Gastrocnemius medialis (tissue), 4 donors: ENCODE measurements at regions not wholly inside any gene's neighbourhood (a gene's known extent, or its start where the extent isn't known, plus 50 kb on each side); places are given as distances from the start of the nearest gene placed in this dataset.

Experiments
- ATAC-seq, 2 donors: fragments of 150-250 bp; one replicate each; pipeline ENCODE4 v1.9.1; 2016
- DNase-seq, 2 donors: peaks; one replicate each; pipeline ENCODE4 v3.0.0-alpha.2; 2019
- H3K27ac ChIP-seq, 4 donors: fragments of 200-600 bp; sonication (generic); 1 replicate in 1 of 4; 2 replicates in 3 of 4; pipeline ENCODE4 v1.5.1; 2016 to 2018; ENCODE audit warnings: mild to moderate bottlenecking in 2 of 4, moderate library complexity in 1 of 4
- H3K27me3 ChIP-seq, 3 donors: fragments of 200-600 bp; sonication (generic) in 2 of 3; 1 replicate in 1 of 3; 2 replicates in 2 of 3; pipeline versions ENCODE4 v1.5.1 to v1.6.0; 2016 to 2019; ENCODE audit warnings: mild to moderate bottlenecking in 1 of 3, moderate library complexity in 1 of 3
- H3K36me3 ChIP-seq, 2 donors: fragments of 200-600 bp; sonication (generic) in 1 of 2; one replicate each; pipeline ENCODE4 v1.5.1; 2017 to 2018
- H3K4me1 ChIP-seq, 2 donors: fragments of 200-600 bp; sonication (generic) in 1 of 2; one replicate each; pipeline ENCODE4 v1.5.1; 2016 to 2017; ENCODE audit warnings: mild to moderate bottlenecking in 2 of 2
- H3K4me3 ChIP-seq, 4 donors: fragments of 200-600 bp; sonication (generic) in 3 of 4; 1 replicate in 1 of 4; 2 replicates in 3 of 4; pipeline ENCODE4 v1.5.1; 2016 to 2019; ENCODE audit warnings: mild to moderate bottlenecking in 2 of 4
- H3K9me3 ChIP-seq, 3 donors: fragments of 200-600 bp; sonication (generic) in 2 of 3; 1 replicate in 1 of 3; 2 replicates in 2 of 3; pipeline ENCODE4 v1.5.1; 2016 to 2019
- CTCF ChIP-seq, 5 experiments: fragments of 450-650 bp in 3 of 5; fragments of 200-600 bp in 2 of 5; sonication (generic) in 2 of 5; IDR thresholded peaks in 4 of 5; conservative IDR thresholded peaks in 1 of 5; 1 replicate in 4 of 5; 2 replicates in 1 of 5; pipeline ENCODE4 v1.5.1; 2016 to 2019; ENCODE audit warnings: antibody characterized with exemption in 5 of 5, mild to moderate bottlenecking in 3 of 5, moderate library complexity in 3 of 5
- POLR2A ChIP-seq, 2 donors: fragments of 450-650 bp; IDR thresholded peaks; one replicate each; pipeline ENCODE4 v1.6.1; 2017; ENCODE audit warnings: antibody characterized with exemption in 2 of 2, mild to moderate bottlenecking in 2 of 2, moderate library complexity in 2 of 2
- in situ Hi-C, 4 donors: fragments of 200-750 bp; cut with MboI; loops; one replicate each; pipeline versions ENCODE4 v1.15.0 to v1.8.0; 2017; ENCODE audit warnings: low sequenced_read_pairs in 4 of 4
- intact Hi-C: fragments of 100-400 bp; cut with DNase I; formaldehyde crosslinking; loops from one replicate; pipeline ENCODE4 v1.15.1; 2023; ENCODE audit warnings: low total_unique reads

GRCh38 chr16:50910736-50911100 lies 168.8 kb downstream of the CYLD start:
- no peaks in the 10 kb centered on the region for H3K4me1 ChIP-seq
- no peaks in the 10 kb centered on the region for H3K9me3 ChIP-seq
- DNase-seq: no peak
- H3K27me3 ChIP-seq: peaks cover 0 to 2% (median 2%) of the 10 kb centered on the region in 3 donors
- in situ Hi-C loops: no loop called here
- no peaks in the 10 kb centered on the region for H3K36me3 ChIP-seq
- ATAC-seq: no peak
- TF ChIP-seq CTCF (IDR thresholded peaks at IDR 0.05 in 4 of 5, conservative IDR thresholded peaks at IDR 0.05 in 1 of 5) (no peak), POLR2A (IDR thresholded peaks at IDR 0.05) (no peak)
- no peak overlapping the region for H3K4me3 ChIP-seq
- H3K27ac ChIP-seq: no peak overlapping the region
- intact Hi-C loops: no loop called here

DNA sequence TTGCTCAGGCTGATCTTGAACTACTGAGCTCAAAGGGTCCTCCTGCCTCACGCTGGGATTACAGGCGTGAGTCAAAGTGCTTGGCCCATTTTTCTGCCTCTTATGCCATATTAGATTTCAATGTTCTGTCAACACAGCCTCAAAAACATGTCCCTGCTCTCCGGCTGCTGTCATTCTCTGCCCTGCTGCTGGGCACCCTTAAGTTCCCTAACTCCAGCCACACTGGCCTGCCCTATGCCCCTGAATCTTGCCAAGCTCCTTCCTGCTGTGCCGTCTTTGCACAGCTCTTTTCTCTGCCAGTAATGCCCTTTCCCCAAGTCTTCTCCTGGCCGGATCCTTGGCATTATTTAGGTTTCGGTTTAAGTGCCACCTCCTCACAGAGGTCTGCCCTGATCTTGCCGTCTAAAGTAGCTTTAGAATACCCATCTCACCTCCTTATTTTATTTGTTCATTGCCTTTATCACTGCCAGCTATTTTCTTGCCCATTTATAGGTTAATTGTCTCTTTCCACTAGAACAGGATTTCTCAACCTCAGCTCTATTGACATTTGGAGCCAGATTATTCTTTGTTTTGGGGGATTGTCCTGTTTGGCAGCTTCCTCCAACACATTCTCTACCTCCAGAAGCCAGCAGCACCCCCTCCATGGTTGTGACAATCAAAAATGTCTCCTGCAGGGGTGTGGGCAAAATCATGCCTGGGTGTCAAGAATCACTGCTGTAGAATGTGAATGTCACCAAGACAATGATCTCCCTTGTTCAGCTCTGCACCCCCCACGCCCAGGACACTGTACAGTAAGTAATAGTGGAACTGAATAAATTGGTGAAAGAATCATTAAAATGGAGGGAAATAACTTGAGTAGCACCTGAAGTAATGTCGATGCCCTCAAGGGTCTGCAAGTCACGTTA lies 168.2 kb downstream of the CYLD start:
- no peak overlapping the region for H3K4me3 ChIP-seq
- no peak overlapping the region for H3K27ac ChIP-seq
- TF ChIP-seq CTCF (IDR thresholded peaks at IDR 0.05 in 4 of 5, conservative IDR thresholded peaks at IDR 0.05 in 1 of 5) (no peak), POLR2A (IDR thresholded peaks at IDR 0.05) (no peak)
- no peaks in the 10 kb centered on the region for H3K9me3 ChIP-seq
- H3K4me1 ChIP-seq: no peaks in the 10 kb centered on the region
- peaks cover 0 to 2% (median 2%) of the 10 kb centered on the region in 3 donors for H3K27me3 ChIP-seq
- intact Hi-C loops: no loop called here
- ATAC-seq (no peak), DNase-seq (no peak)
- H3K36me3 ChIP-seq: no peaks in the 10 kb centered on the region
- in situ Hi-C loops: no loop called here

GRCh38 chr16:50908468-50908867 lies 166.6 kb downstream of the CYLD start:
- Histone ChIP-seq H3K9me3 (no peaks in the 10 kb centered on the region), H3K4me3 (no peak overlapping the region), H3K36me3 (no peaks in the 10 kb centered on the region), H3K27me3 (peaks cover 0 to 2% (median 0%) of the 10 kb centered on the region in 3 donors), H3K27ac (no peak overlapping the region), H3K4me1 (no peaks in the 10 kb centered on the region)
- ATAC-seq (no peak), DNase-seq (no peak)
- no peak for TF ChIP-seq POLR2A (IDR thresholded peaks at IDR 0.05)
- TF ChIP-seq CTCF (IDR thresholded peaks at IDR 0.05 in 4 of 5, conservative IDR thresholded peaks at IDR 0.05 in 1 of 5): no peak
- intact Hi-C loops: no loop called here
- in situ Hi-C loops: no loop called here

GRCh38 chr16:50906454-50906853 lies 164.6 kb downstream of the CYLD start:
- Histone ChIP-seq H3K4me1 (no peaks in the 10 kb centered on the region), H3K36me3 (no peaks in the 10 kb centered on the region), H3K27ac (no peak overlapping the region), H3K4me3 (no peak overlapping the region), H3K9me3 (no peaks in the 10 kb centered on the region), H3K27me3 (no peaks in the 10 kb centered on the region)
- intact Hi-C loops (no loop called here), in situ Hi-C loops (no loop called here)
- DNase-seq: no peak
- TF ChIP-seq CTCF (IDR thresholded peaks at IDR 0.05 in 4 of 5, conservative IDR thresholded peaks at IDR 0.05 in 1 of 5) (no peak), POLR2A (IDR thresholded peaks at IDR 0.05) (no peak)
- no peak for ATAC-seq
